ENCODE measurements at regions not wholly inside any gene's neighbourhood (a gene's known extent, or its start where the extent isn't known, plus 50 kb on each side); places are given as distances from the start of the nearest gene placed in this dataset.

DNA sequence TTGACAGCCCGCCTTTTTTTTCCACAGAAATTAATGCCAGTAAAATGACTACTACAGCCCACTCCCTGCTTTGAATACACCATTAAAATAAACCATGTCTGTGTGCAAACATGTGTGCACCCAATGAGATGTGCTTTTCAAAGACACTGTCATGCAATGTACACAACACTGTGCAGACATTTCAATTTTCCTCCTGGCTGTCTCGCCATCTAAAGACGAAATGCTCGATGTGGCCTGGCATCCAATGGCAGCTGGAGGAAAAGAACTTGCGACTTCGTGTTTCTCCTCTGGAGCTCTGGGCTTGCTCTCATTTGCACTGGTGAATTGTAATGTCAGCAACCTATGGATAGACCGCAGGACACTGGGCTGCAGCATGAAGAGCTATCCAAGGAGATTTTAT is 147.0 kb upstream of the NAV2 start:
- Histone ChIP-seq H3K36me3 (ENCODE audit: control insufficient read depth in 2 of 2, insufficient read depth in 2 of 2, low read length in 2 of 2) (no peaks in the 10 kb centered on the region), H3K27ac (ENCODE audit: low read depth in 2 of 2, low read length in 2 of 2) (no peak overlapping the region), H3K9me3 (ENCODE audit: control insufficient read depth in 2 of 2, low read length in 2 of 2) (no peaks in the 10 kb centered on the region), H3K27me3 (ENCODE audit: control insufficient read depth in 2 of 2, insufficient read depth in 2 of 2, low read length in 2 of 2) (no peaks in the 10 kb centered on the region), H3K9ac (ENCODE audit: low read depth in 1 of 2, low read length in 2 of 2) (no peak overlapping the region), H3K4me1 (ENCODE audit: control insufficient read depth in 2 of 2, insufficient read depth in 2 of 2, low read length in 2 of 2) (no peaks in the 10 kb centered on the region), H3K4me3 (ENCODE audit: low read length in 2 of 2) (no peak overlapping the region)

DNA sequence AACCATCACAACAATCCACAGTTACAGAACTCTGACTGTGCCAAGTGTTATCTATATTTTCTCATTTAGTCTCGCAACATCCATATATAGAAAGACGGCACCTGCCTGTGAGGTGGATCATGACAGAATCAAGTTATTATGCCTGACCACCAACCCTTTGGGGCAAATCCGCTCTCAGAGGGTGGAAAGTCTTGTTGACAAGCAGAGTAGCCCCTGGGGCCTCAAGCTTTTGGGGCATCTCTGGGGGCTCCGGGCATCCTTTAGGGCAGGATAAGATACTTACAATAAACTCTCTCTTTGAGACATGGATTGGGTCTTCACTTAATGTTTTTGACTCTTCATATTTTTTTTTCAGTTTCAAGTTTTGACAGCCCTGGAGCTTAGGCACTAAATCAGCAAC is 150.5 kb upstream of the NAV2 start:
- Histone ChIP-seq H3K9ac (ENCODE audit: low read depth in 1 of 2, low read length in 2 of 2) (no peak overlapping the region), H3K4me3 (ENCODE audit: low read length in 2 of 2) (no peak overlapping the region), H3K4me1 (ENCODE audit: control insufficient read depth in 2 of 2, insufficient read depth in 2 of 2, low read length in 2 of 2) (peaks cover 0 to 7% of the 10 kb centered on the region in 2 donors), H3K9me3 (ENCODE audit: control insufficient read depth in 2 of 2, low read length in 2 of 2) (no peaks in the 10 kb centered on the region), H3K27me3 (ENCODE audit: control insufficient read depth in 2 of 2, insufficient read depth in 2 of 2, low read length in 2 of 2) (peaks cover 0 to 6% of the 10 kb centered on the region in 2 donors), H3K36me3 (ENCODE audit: control insufficient read depth in 2 of 2, insufficient read depth in 2 of 2, low read length in 2 of 2) (no peaks in the 10 kb centered on the region), H3K27ac (ENCODE audit: low read depth in 2 of 2, low read length in 2 of 2) (no peak overlapping the region)

DNA sequence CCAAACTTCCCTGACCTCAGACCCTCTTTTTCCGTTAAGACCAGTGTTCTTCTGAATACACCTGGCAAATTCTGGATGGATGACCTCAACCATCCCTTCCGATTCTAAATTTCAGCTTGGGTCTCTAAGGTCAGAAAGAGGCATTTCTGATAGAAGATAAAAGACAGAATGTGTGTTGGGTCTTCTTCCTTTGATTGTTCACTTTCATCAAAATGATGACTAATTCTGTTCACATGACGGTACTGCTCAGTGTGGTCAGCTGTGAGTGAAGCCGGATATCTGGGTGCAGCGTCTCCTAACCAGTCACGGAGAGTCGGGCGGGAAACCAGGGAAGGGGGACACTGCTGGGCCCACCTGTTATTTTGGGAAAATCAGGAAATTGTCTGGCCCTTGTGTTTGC is 151.6 kb upstream of the NAV2 start:
- peaks cover 0 to 7% of the 10 kb centered on the region in 2 donors for H3K4me1 ChIP-seq (ENCODE audit: control insufficient read depth in 2 of 2, insufficient read depth in 2 of 2, low read length in 2 of 2)
- H3K36me3 ChIP-seq (ENCODE audit: control insufficient read depth in 2 of 2, insufficient read depth in 2 of 2, low read length in 2 of 2): no peaks in the 10 kb centered on the region
- H3K4me3 ChIP-seq (ENCODE audit: low read length in 2 of 2): no peak overlapping the region
- no peak overlapping the region for H3K9ac ChIP-seq (ENCODE audit: low read depth in 1 of 2, low read length in 2 of 2)
- no peak overlapping the region for H3K27ac ChIP-seq (ENCODE audit: low read depth in 2 of 2, low read length in 2 of 2)
- H3K9me3 ChIP-seq (ENCODE audit: control insufficient read depth in 2 of 2, low read length in 2 of 2): no peaks in the 10 kb centered on the region
- peaks cover 0 to 6% of the 10 kb centered on the region in 2 donors for H3K27me3 ChIP-seq (ENCODE audit: control insufficient read depth in 2 of 2, insufficient read depth in 2 of 2, low read length in 2 of 2)

DNA sequence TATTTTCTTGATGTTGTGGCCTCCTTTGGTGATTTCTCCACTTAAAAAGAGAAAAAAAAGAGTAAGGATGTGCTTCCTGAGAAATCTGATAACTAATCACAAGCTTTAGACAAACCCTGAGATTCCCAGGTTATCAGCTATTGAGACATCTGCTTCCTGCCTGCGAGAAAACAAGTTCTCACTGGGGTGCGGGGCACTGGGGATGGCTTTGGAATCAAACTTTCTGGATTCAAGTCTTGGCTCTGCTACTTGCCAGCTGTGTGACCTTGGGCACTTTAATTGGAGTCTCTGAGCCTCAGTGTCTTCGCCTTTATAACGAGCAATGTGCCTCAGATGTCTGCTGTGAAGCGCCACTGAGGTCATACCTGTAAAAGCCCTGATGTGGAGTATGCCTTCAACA is 152.5 kb upstream of the NAV2 start:
- no peaks in the 10 kb centered on the region for H3K36me3 ChIP-seq (ENCODE audit: control insufficient read depth in 2 of 2, insufficient read depth in 2 of 2, low read length in 2 of 2)
- no peaks in the 10 kb centered on the region for H3K9me3 ChIP-seq (ENCODE audit: control insufficient read depth in 2 of 2, low read length in 2 of 2)
- H3K27me3 ChIP-seq (ENCODE audit: control insufficient read depth in 2 of 2, insufficient read depth in 2 of 2, low read length in 2 of 2): peaks cover 0 to 6% of the 10 kb centered on the region in 2 donors
- H3K4me1 ChIP-seq (ENCODE audit: control insufficient read depth in 2 of 2, insufficient read depth in 2 of 2, low read length in 2 of 2): peaks cover 1 to 8% of the 10 kb centered on the region in 2 donors
- H3K27ac ChIP-seq (ENCODE audit: low read depth in 2 of 2, low read length in 2 of 2): no peak overlapping the region
- no peak overlapping the region for H3K9ac ChIP-seq (ENCODE audit: low read depth in 1 of 2, low read length in 2 of 2)
- no peak overlapping the region for H3K4me3 ChIP-seq (ENCODE audit: low read length in 2 of 2)

DNA sequence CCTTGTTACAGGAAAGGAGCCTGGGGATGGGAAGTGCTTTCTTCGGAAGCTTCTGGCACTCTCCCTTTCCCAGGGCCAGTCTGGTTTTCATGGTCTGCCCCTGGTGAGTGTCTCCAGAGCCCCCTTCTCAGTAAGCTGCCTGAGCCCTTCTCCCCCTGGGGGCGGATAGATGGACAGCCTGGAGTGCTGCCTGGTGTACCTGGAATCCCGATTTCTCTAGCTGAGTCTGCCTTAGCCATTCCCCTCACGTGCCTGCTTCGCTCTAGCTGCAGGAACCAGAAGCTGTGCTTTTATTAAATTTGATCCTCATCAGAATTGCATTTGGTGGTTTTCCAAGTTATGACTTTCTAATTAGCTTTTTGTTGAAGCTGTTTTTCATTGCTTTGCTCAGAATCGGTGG is 152.9 kb upstream of the NAV2 start:
- H3K4me1 ChIP-seq (ENCODE audit: control insufficient read depth in 2 of 2, insufficient read depth in 2 of 2, low read length in 2 of 2): peaks cover 5 to 10% of the 10 kb centered on the region in 2 donors
- no peak overlapping the region for H3K4me3 ChIP-seq (ENCODE audit: low read length in 2 of 2)
- H3K9me3 ChIP-seq (ENCODE audit: control insufficient read depth in 2 of 2, low read length in 2 of 2): no peaks in the 10 kb centered on the region
- no peak overlapping the region for H3K9ac ChIP-seq (ENCODE audit: low read depth in 1 of 2, low read length in 2 of 2)
- H3K27ac ChIP-seq (ENCODE audit: low read depth in 2 of 2, low read length in 2 of 2): no peak overlapping the region
- no peaks in the 10 kb centered on the region for H3K36me3 ChIP-seq (ENCODE audit: control insufficient read depth in 2 of 2, insufficient read depth in 2 of 2, low read length in 2 of 2)
- H3K27me3 ChIP-seq (ENCODE audit: control insufficient read depth in 2 of 2, insufficient read depth in 2 of 2, low read length in 2 of 2): peaks cover 0 to 6% of the 10 kb centered on the region in 2 donors

DNA sequence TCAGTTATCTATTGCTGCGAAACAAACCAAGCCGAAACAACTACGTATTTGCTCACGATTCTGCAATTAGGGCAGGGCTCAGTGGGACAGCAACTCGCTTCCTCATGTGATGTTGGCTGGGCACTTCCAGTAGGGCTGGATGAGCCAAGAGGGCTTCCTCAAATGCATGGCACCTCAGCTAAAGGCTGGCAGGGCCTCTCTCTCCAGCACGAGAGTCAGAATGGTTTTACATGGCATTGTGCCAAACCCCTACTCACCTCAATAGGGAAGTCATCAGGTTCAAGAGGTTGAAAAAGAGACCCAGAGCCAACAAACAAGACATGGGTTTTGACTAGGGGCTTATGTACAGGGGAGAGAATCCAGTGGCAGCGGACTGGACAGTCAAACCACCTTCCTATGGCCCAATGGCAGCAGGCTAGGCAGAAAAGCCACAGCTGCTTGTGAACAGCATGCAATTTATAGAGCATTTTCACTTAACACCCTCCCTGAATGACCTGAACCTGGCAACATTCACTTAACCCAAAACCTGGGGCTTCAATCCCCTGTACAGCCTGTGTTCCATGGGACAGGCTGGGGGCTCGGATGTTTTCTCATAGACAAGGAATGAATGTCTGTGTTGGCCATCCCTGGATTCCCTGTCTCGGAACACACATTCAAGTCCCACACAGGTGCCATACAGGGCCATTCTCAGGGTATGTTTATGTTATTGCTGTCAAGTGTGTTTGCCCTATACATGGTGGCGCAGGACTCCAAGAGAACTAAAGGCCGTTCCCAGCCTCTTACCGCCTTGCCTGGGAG is 154.2 kb upstream of the NAV2 start:
- H3K4me3 ChIP-seq (ENCODE audit: low read length in 2 of 2): no peak overlapping the region
- peaks cover 0 to 6% of the 10 kb centered on the region in 2 donors for H3K27me3 ChIP-seq (ENCODE audit: control insufficient read depth in 2 of 2, insufficient read depth in 2 of 2, low read length in 2 of 2)

DNA sequence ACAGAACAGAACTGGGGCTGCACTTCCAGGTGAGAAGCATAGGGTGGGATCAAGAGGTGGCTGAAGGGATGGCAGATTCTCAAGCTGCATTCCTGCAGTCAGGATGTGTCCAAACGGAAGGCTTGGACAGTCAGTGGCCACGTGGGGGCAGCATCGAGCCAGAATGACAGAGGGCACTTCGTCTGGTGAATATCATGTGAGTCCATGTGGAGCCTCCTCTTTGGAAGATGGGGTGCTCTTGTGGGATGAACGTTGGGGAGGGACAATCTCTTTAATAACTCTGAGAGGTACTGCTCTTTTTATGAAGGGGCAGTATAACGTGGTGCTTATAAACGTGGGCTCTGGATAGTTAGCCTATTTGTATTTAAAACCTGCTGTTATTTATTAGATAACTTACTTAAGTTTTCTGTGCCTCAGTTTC is 154.9 kb upstream of the NAV2 start:
- H3K27ac ChIP-seq (ENCODE audit: low read depth in 2 of 2, low read length in 2 of 2): no peak overlapping the region
- H3K4me3 ChIP-seq (ENCODE audit: low read length in 2 of 2): no peak overlapping the region
- no peaks in the 10 kb centered on the region for H3K9me3 ChIP-seq (ENCODE audit: control insufficient read depth in 2 of 2, low read length in 2 of 2)
- H3K4me1 ChIP-seq (ENCODE audit: control insufficient read depth in 2 of 2, insufficient read depth in 2 of 2, low read length in 2 of 2): peaks cover 11 to 17% of the 10 kb centered on the region in 2 donors
- peaks cover 0 to 6% of the 10 kb centered on the region in 2 donors for H3K27me3 ChIP-seq (ENCODE audit: control insufficient read depth in 2 of 2, insufficient read depth in 2 of 2, low read length in 2 of 2)
- H3K9ac ChIP-seq (ENCODE audit: low read depth in 1 of 2, low read length in 2 of 2): no peak overlapping the region
- H3K36me3 ChIP-seq (ENCODE audit: control insufficient read depth in 2 of 2, insufficient read depth in 2 of 2, low read length in 2 of 2): no peaks in the 10 kb centered on the region

More for the DNA sequence above, 154.2 kb upstream of the NAV2 start:
- Histone ChIP-seq H3K9ac (ENCODE audit: low read depth in 1 of 2, low read length in 2 of 2) (no peak overlapping the region), H3K36me3 (ENCODE audit: control insufficient read depth in 2 of 2, insufficient read depth in 2 of 2, low read length in 2 of 2) (no peaks in the 10 kb centered on the region), H3K27ac (ENCODE audit: low read depth in 2 of 2, low read length in 2 of 2) (no peak overlapping the region), H3K9me3 (ENCODE audit: control insufficient read depth in 2 of 2, low read length in 2 of 2) (no peaks in the 10 kb centered on the region), H3K4me1 (ENCODE audit: control insufficient read depth in 2 of 2, insufficient read depth in 2 of 2, low read length in 2 of 2) (peaks cover 11 to 17% of the 10 kb centered on the region in 2 donors)

DNA sequence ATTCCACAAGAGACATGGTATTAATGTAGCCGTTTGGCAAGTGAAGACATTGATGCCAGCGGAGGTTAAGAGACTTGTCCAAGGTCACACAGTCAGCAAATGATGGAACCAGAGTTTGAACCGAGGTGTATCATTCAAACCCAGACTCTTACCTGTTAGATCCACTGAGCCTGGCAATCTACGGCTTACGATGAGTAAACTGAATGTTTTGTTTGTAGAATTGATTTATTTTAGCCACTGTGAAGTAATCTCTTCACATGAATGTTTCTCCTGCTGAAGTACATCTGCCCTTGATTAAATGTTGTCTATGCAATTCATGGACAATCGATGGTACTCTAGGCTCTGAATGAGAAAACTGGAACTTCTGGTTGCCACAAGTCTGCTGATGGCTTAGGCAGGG is 155.5 kb upstream of the NAV2 start:
- no peak overlapping the region for H3K4me3 ChIP-seq (ENCODE audit: low read length in 2 of 2)
- no peaks in the 10 kb centered on the region for H3K36me3 ChIP-seq (ENCODE audit: control insufficient read depth in 2 of 2, insufficient read depth in 2 of 2, low read length in 2 of 2)
- no peak overlapping the region for H3K27ac ChIP-seq (ENCODE audit: low read depth in 2 of 2, low read length in 2 of 2)
- H3K9me3 ChIP-seq (ENCODE audit: control insufficient read depth in 2 of 2, low read length in 2 of 2): no peaks in the 10 kb centered on the region
- peaks cover 0 to 6% of the 10 kb centered on the region in 2 donors for H3K27me3 ChIP-seq (ENCODE audit: control insufficient read depth in 2 of 2, insufficient read depth in 2 of 2, low read length in 2 of 2)
- H3K4me1 ChIP-seq (ENCODE audit: control insufficient read depth in 2 of 2, insufficient read depth in 2 of 2, low read length in 2 of 2): peaks cover 11 to 17% of the 10 kb centered on the region in 2 donors
- H3K9ac ChIP-seq (ENCODE audit: low read depth in 1 of 2, low read length in 2 of 2): no peak overlapping the region

DNA sequence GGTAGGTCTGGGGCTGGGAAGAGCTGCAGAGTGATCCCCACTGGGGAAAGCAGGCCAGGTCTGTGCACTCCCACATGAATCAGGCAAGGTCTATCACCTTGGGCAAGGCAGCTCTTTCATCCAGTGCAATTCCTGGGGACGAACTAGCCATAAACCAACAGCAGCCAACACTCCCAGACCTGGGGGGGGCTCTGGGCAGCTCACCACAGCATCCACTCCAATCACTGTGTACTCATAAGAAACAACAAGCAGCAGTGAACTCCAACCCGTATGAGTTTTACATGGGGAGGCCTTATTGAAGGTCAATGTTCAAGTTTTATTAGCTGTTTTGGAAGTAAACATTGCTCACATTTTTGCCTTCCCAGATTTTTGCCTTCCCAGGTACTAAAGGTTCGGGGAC is 157.4 kb upstream of the NAV2 start:
- H3K27ac ChIP-seq (ENCODE audit: low read depth in 2 of 2, low read length in 2 of 2): peak overlapping the region in 1 of 2 donors; percentile 5
- peaks cover 11 to 17% of the 10 kb centered on the region in 2 donors for H3K4me1 ChIP-seq (ENCODE audit: control insufficient read depth in 2 of 2, insufficient read depth in 2 of 2, low read length in 2 of 2)

DNA sequence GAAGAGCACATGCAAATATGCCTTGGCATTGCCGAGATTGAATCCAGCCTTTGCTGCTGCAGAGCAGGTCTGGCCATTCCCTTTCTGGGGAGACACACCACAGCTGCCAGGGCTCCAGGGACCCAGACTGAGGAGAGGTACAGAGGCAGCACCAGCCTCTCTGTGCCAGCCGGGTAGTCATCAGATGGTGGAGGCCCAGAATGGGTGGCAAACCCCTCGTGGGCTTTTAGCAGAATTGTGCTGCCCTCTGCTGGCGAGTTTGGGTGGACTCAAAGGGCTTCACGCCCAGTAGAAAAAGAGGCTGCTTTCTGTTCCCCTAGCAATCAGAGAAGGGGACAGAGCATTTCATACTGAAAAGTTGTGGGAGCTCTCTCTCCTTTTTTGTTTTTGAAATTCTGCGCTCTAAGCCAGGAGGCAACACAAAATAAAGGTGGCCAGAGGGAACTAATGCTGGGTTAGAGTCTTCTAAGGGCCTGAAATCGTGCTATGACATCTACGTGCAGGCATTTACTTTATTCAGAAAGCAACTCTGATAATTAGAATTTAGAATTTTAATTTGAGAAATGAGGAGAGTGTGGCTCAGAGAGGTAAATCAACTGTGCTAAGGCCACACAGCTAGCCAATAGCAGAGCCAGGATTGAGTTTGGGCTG is 158.8 kb upstream of the NAV2 start:
- no peaks in the 10 kb centered on the region for H3K9me3 ChIP-seq (ENCODE audit: control insufficient read depth in 2 of 2, low read length in 2 of 2)
- peak overlapping the region in 1 of 2 donors; percentile 10 for H3K9ac ChIP-seq (ENCODE audit: low read depth in 1 of 2, low read length in 2 of 2)

More for the DNA sequence above, 157.4 kb upstream of the NAV2 start:
- Histone ChIP-seq H3K9ac (ENCODE audit: low read depth in 1 of 2, low read length in 2 of 2) (no peak overlapping the region), H3K4me3 (ENCODE audit: low read length in 2 of 2) (no peak overlapping the region), H3K27me3 (ENCODE audit: control insufficient read depth in 2 of 2, insufficient read depth in 2 of 2, low read length in 2 of 2) (peaks cover 0 to 6% of the 10 kb centered on the region in 2 donors), H3K36me3 (ENCODE audit: control insufficient read depth in 2 of 2, insufficient read depth in 2 of 2, low read length in 2 of 2) (no peaks in the 10 kb centered on the region), H3K9me3 (ENCODE audit: control insufficient read depth in 2 of 2, low read length in 2 of 2) (no peaks in the 10 kb centered on the region)

More for the DNA sequence above, 158.8 kb upstream of the NAV2 start:
- Histone ChIP-seq H3K27me3 (ENCODE audit: control insufficient read depth in 2 of 2, insufficient read depth in 2 of 2, low read length in 2 of 2) (no peaks in the 10 kb centered on the region), H3K27ac (ENCODE audit: low read depth in 2 of 2, low read length in 2 of 2) (no peak overlapping the region), H3K4me1 (ENCODE audit: control insufficient read depth in 2 of 2, insufficient read depth in 2 of 2, low read length in 2 of 2) (peaks cover 11 to 12% of the 10 kb centered on the region in 2 donors), H3K4me3 (ENCODE audit: low read length in 2 of 2) (no peak overlapping the region), H3K36me3 (ENCODE audit: control insufficient read depth in 2 of 2, insufficient read depth in 2 of 2, low read length in 2 of 2) (no peaks in the 10 kb centered on the region)
